ENCODE measurements at regions not wholly inside any gene's neighbourhood (a gene's known extent, or its start where the extent isn't known, plus 50 kb on each side); places are given as distances from the start of the nearest gene placed in this dataset.

- TF ChIP-seq CTCF (IDR thresholded peaks at IDR 0.05) (no peak), POLR2A (IDR thresholded peaks at IDR 0.05) (no peak)
These were observed 389.2 kb upstream of the CITED2 start for GRCh38 chr6:139763468-139764210.
